Activated CD4-positive, alpha-beta T cell treated with anti-CD3 and anti-CD28 coated beads, Interleukin-10, Interleukin-2, amounts not matched to agents 100 ng/mL and 50 ng/mL, durations not matched to agents 16 hours and 8 hours (primary cell): ENCODE measurements at regions not wholly inside any gene's neighbourhood (a gene's known extent, or its start where the extent isn't known, plus 50 kb on each side); places are given as distances from the start of the nearest gene placed in this dataset.

ENCODE experiments used
- DNase-seq: peaks from one replicate; pipeline ENCODE4 v3.0.0-alpha.2; 2020

- DNase-seq: no peak
Observed at GRCh38 chr16:60329108-60329507, 1595.0 kb upstream of the GOT2 start.

DNA sequence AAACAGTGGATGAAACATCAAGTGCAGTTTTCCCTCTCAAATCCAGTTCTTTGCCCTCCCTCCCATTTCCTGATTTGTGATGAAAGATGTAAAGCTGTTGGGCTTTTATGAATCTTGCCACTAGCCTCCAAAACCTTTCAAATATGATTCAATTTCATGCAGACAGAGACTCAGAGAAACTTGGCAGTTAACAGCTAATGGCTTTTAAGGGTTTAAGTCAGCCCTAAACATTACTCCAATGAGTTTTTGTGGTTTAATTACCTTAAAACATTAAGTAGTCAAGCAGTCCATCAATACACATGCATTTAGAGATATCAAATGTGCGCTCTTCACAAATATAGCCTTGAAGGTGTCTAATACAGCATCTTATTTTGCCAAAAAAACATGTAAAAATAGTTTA, 1594.0 kb upstream of the GOT2 start:
- no peak for DNase-seq

DNA sequence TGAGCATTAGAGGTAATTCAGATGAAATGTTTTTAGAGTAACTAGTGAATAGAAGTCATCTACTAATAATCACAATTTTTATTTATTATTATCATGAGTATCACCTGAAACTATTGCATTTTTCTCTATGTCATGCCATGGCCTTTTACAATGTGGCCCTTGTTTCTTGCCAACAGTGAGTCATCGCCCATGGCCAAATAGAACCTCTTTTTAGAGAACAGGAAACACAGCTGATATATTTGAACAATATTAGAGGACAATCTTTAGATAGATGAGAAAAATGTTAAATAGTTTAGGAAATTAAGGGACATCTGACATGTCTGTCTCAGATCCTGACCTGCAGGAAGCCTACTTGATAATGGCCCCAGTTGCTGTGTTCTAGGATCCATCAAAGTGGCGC, 1584.4 kb upstream of the GOT2 start:
- no peak for DNase-seq

GRCh38 chr16:60310846-60311445, 1576.8 kb upstream of the GOT2 start:
- DNase-seq: no peak

- DNase-seq: no peak
Observed at GRCh38 chr16:60304720-60305119, 1570.6 kb upstream of the GOT2 start.

DNA sequence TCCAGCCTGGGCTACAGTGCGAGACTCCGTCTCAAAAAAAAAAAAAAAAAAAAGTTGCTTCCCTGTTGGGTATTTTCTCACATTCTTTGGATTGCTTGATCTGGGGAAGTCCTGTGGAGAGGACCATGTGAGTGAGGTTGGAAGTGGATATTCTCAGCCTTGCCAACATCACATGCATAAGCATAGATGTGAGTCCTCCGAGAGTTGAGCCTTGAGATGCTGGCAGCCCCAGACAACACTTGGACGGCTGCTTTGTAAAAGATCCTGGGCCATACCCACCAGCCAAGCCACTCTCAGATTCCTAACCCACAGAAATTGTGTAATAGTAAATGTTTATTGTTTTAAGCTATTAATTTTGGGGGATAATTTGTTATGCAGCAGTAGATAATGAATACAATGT, 1570.0 kb upstream of the GOT2 start:
- DNase-seq: no peak

GRCh38 chr16:60302676-60303075, 1568.6 kb upstream of the GOT2 start:
- DNase-seq: no peak

DNA sequence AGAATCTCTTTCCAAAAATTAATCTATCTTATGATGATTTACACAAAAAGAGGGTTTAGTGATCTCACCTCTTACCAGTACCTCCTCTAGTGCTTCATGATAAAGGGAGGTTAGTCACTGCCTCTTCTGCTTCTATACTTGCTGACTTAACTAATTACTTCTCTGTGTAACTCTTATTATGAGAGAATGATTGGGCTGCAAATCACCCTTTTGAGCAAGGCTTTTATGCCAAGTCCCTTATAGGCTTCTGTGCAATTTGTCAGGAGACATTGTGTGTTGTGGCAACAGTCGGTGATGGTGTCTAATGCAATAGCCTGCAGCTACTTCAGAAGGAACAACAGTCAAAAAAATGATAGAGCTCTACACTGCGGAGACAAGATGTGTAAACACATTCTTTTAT, 1568.1 kb upstream of the GOT2 start:
- DNase-seq: no peak

DNA sequence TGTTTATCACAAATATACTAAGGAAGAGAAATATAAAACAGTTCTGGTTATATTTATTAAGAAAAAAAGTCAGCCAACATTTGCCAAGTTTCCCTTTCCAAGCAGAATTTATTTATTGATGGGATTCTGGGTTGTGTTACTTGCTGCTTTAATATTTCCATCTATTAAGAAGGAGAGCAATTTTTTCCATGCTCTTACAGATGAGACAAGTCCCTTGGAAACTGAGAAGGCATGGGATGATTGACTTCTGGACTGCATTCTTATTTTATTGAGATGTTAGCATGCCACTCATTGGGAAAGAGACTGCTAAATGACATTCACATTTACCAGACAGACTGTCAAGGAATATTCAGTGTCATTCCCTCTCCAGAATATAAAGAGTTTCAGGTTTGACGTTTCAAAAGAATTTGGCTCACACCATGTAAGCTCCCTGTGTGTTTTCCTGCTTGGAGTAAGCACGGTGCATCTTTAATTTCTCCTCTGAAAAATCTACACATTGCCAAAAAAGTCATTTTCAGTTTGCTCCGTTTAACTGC, 1565.2 kb upstream of the GOT2 start:
- DNase-seq: no peak

DNA sequence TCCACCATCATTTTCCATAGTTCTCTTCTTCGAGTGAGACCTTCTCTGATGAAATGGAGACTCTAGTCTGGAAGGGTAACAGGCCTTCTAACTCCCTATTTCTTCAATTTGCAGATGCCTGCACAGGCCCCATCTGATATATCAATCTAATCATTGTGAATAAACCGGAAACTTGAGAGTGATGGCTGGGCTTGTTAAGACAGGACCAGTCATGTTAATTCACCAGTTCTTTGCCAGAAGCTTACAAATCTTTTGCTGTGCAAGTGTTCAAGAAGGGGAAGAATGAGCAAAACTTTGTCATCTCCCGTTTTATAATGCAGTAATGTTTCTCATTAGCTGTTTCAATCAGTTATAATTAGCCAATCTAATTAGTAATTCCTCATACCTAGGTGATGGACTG, 1561.3 kb upstream of the GOT2 start:
- no peak for DNase-seq

DNA sequence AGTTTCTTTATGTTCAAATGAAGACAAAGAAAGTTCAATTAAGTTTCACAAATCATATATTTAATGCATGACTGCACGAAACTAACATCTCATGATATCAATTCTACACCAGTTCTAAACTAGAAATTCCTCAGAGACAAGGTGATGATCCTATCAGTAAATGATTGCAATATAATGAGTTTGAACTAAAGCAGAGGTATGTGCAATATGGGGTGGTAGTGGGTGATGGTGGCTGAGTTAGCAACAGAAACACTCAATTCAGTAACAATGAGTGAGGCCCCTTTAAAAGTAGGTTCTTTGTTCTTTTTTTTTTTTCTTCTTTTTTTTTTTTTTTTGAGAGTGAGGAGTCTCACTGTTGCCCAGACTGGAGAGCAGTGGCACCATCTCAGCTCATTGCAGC, 1551.7 kb upstream of the GOT2 start:
- no peak for DNase-seq

GRCh38 chr16:60279061-60279665, 1545.0 kb upstream of the GOT2 start:
- no peak for DNase-seq

GRCh38 chr16:60274431-60275019, 1540.4 kb upstream of the GOT2 start:
- DNase-seq: no peak

DNA sequence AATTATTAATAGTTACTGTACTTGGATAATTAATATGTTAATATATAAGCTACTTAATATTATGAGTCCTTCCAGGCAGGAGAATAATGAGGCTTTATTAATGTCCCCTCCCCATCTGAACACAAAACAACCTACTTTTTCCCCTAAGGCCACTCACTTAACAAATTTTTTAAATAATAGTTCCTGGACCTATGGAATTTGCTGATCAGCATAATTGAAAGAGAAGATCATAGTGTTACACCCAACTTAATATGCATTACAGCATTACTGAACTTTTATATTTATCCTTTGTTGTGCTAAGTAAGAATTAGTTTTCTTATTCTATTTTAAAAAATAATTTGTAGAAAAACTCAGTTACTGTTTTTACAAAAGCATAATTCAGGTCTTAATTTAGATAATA, 1537.7 kb upstream of the GOT2 start:
- no peak for DNase-seq

- no peak for DNase-seq
Observed at GRCh38 chr16:60271025-60271771, 1537.1 kb upstream of the GOT2 start.

DNA sequence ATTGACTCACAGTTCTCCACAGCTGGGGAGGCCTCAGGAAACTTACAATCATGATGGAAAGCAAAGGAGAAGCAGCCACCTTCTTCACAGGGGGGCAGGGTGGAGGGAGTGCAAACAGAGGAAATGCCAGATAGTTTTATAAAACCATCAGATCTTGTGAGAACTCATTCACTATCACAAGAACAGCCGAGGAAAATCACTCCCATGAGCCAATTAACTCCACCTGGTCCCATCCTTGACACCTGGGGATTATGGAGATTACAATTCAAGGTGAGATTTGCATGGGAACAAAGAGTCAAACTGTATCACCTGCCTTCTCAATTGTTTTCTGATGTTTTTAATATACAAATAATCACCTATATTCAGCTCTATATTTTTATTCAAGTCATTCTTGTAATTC, 1527.3 kb upstream of the GOT2 start:
- DNase-seq: no peak

DNA sequence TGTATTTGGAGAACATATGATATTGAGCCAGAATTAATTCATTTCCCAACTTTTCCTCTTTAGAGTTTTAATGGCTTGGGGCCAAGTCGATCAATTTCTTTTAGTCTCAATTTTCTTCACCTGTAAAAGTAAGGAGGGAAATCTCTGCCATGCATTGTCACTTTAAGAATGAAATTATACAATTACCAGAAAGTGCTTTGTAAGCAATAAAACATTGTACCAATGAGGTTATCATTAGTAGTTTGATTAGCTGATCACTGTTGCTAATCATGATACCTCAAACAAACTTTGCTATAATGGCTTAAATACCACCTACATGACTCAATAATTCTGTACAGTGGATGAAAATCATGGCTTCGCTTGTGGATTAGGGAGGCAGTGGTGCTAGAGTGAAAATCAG, 1525.8 kb upstream of the GOT2 start:
- DNase-seq: no peak

DNA sequence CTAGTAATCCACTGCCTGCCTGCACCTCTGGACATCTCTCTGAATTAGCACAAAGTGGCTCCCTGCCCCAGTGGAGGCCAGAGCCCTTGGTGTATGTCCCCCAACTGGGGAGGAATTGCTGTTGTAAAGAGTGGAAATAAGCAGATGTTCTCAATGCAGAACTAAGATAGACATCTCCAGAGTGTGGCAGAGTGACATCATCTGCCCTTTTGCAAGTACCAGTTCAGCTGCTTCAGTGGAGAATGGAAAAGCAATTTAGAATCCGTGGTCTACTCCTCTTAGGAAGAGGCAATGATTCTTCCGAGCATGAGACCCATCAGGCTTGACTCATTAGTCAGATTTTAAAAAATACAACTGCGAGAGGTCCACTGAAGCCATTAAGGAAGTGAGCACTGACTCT, 1512.0 kb upstream of the GOT2 start:
- no peak for DNase-seq

DNA sequence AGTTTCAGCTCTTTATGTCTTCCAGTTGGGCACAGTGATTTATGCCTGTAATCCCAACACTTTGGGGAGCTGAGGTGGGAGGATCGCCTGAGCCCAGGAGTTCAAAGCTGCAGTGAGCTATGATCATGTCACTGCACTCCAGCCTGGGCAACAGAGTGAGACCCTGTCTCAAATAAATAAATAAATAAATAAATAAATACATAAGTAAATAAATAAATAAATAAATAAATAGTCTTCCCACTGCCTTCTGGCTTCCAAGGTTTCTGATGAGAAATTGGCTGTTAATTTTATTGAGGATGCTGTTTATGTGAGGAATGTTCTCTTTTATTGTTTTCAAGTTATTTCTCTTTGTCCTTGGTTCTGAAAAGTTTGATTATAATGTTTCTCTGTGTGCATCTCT, 1507.6 kb upstream of the GOT2 start:
- no peak for DNase-seq

DNA sequence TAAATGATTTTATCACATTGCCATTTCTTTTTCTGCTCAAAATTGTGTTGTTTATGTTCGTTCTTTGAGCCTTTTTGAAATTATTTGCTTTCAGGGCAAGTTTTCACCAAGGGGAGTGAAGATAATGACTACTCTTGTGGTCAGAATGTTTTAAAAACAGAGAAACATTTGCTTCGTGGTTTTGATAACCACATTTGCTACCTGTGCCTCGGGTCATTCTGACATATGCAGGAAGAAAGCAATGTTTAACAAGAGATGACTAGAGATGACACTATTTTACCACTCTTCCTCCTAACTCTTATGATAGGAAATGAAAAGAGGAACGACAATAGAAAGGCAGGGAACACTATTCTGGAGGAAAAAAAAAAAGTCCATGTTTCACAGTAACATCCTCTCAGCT, 1496.5 kb upstream of the GOT2 start:
- no peak for DNase-seq

DNA sequence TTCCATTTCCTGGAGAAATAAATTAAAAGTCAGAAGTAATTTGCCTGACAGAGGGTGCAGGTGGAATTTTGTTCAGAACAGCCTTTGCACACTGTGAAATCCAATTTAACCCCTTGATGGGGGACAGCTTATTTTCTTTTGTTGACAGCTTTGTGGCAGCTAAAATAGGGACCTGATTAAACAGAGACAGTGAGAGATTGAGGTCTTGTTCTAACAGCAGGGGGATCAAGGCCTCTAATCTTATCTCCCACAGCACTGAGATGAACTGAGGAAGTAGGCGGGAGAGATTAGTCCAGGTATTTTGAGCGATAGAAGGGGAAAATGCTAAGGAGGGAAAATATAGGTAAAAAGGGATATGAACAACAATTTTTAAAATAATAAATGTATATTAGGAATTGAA, 1491.4 kb upstream of the GOT2 start:
- no peak for DNase-seq

- DNase-seq: no peak
Observed at GRCh38 chr16:60217787-60218186, 1483.7 kb upstream of the GOT2 start.

DNA sequence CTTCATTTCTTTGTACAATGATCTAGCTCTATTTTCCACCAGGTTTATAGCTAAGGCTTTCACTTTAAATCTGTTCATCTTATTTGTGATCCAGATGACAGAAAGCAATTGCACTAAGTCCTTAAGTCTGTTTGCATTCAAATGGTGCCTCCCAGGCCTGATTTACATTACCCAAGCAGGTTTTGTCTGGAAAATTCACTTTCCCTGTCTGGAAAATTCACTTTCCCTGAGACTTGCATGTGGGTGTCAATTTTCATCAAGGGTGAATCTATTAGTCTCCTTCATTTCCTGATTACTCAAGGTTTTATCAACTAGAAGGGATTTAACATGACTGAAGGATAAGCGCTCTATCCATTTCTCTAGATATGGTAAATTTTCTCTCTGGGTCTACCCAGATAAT, 1480.2 kb upstream of the GOT2 start:
- DNase-seq: no peak

DNA sequence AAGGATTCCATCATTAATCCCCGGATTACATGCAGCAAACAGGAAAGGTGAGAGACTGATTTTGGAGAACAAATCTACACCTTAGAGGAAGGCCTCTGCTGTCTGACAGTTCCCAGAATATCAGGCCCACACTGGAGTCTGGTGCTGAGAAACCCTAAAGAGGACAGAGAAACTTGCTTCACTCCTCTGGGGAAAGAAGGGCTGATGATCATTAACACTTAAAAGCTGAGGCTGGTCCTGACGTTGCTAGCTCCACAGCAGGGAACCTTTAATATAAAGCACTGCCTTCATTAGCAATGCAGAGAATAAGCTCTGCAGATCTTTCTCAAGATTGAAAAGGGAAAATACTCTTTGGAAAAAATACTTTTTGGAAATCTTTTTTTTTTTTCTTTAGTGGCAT, 1472.4 kb upstream of the GOT2 start:
- no peak for DNase-seq
